ENCODE measurements at regions not wholly inside any gene's neighbourhood (a gene's known extent, or its start where the extent isn't known, plus 50 kb on each side); places are given as distances from the start of the nearest gene placed in this dataset.

GRCh38 chr2:219957820-219958219 lies 330.4 kb downstream of the SLC4A3 start:
- TF ChIP-seq, protein P1, sequence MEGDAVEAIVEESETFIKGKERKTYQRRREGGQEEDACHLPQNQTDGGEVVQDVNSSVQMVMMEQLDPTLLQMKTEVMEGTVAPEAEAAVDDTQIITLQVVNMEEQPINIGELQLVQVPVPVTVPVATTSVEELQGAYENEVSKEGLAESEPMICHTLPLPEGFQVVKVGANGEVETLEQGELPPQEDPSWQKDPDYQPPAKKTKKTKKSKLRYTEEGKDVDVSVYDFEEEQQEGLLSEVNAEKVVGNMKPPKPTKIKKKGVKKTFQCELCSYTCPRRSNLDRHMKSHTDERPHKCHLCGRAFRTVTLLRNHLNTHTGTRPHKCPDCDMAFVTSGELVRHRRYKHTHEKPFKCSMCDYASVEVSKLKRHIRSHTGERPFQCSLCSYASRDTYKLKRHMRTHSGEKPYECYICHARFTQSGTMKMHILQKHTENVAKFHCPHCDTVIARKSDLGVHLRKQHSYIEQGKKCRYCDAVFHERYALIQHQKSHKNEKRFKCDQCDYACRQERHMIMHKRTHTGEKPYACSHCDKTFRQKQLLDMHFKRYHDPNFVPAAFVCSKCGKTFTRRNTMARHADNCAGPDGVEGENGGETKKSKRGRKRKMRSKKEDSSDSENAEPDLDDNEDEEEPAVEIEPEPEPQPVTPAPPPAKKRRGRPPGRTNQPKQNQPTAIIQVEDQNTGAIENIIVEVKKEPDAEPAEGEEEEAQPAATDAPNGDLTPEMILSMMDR (IDR thresholded peaks at IDR 0.05) = no peak
- no peak for DNase-seq (ENCODE audit: low spot score)
- no peak for ATAC-seq (ENCODE audit: low FRiP score)

DNA sequence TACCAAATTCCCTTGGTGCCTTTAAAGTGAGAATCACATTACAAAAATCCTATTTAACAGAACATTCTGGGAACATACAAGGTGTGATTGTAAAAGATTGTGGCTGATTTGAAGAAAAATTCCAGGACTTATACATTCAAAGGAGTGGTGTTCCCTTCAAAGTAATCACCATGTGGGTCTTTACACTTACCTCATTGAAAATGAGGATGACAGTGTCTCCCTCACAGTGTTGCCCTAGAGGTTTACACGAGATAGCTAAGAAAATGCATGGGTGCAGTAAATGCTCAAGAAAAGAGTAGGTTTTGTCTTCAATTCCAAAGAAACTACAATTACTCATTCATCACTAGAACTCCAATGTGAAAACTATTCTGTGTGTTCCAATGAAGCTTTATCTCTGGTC lies 331.5 kb downstream of the SLC4A3 start:
- ATAC-seq (ENCODE audit: low FRiP score) (no peak), DNase-seq (ENCODE audit: low spot score) (no peak)
- TF ChIP-seq, protein P1 (IDR thresholded peaks at IDR 0.05) = no peak

DNA sequence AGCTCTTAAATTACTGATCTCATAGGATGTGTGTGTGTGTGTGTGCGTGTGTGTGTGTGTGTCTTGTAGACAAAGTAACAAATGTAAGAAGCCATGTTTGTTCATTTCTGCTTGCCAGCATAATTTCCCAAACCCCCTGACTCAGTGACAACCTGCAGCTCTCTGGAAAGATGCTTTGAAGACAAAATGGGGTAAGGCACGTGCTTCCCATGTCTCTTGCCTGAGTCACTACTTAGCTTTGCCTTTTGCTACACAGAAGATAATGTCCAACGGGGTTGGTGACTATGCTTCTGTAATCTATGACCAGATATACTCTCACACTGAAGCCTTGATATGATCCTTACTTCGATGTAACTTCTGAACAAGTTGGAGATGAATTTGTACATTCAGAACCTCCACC lies 332.0 kb downstream of the SLC4A3 start:
- TF ChIP-seq, protein P1 (IDR thresholded peaks at IDR 0.05) = no peak
- no peak for DNase-seq (ENCODE audit: low spot score)
- ATAC-seq (ENCODE audit: low FRiP score) = no peak

DNA sequence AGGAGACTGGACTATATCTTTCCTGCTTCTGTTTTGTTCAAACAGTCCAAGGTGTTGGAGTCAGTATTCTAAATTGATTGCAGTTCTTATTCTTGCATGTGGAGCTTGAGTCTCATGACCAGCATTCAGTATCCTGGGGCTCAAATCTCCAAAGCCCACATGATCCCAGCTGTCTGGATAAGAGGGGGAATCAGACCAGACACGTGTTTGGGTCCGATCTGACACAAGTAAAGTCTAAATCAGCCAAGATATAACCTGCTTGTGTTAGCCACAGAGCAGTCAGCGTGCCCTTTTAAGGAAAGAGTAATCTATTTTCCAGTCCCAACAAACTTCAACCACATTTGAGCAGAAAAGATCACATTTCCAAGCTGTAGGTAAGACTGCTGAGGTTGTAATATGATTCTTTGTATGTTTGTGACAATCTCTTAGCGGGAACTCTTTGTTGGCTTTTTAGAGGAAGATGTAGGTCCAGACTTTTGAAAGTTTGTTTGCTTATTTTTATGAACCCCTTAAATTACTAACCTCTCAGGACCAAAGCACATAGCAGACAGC lies 334.6 kb downstream of the SLC4A3 start:
- DNase-seq (ENCODE audit: low spot score) = no peak

GRCh38 chr2:219962801-219963200 lies 335.4 kb downstream of the SLC4A3 start:
- ATAC-seq (ENCODE audit: low FRiP score) (no peak), DNase-seq (ENCODE audit: low spot score) (no peak)
- TF ChIP-seq, protein P1 (IDR thresholded peaks at IDR 0.05) = no peak

More for the DNA sequence above, 334.6 kb downstream of the SLC4A3 start:
- TF ChIP-seq, protein P1 (IDR thresholded peaks at IDR 0.05) = no peak
- ATAC-seq (ENCODE audit: low FRiP score) = no peak

DNA sequence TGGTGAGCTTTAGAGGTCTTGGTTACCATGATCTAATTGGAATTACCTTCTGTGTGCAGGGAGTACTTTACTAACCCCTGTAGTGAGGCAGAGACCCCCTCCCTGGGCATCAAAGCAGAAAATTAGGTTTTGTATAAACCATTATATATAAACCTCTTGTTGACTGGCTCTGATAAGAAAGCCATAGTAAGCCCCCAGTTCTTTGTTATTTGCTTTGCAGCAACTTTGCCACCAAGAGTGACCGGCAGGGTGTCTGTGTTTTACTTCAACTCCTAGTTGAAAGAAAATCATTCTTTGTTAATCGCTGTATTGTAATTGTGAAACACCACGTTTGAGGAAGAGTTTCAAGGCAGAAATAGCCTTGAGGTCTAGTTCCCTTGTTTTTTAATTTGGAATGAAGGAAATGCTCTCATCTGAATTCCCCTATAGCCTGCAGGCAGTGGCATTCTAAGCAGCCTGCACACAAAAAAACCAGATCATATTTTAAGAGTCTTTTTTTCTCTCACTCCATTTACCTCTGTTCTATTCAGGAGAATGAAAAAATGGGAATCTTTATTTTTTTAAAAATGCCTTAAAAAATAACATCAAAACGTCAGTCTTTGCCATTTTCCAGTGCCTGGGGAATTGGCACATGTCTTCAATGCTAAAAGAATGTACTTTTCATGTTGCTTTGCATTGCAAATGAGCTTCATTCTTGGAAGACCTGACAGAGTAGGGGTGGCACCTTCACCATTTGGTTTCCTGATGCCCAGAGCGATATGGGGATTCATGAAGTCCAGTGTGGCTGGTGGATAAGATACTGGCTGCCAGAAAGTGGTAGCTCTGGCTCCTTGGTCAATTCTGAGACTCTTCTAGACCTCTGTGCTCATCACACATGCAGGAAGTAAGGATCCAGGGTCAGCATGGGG lies 338.1 kb downstream of the SLC4A3 start:
- DNase-seq (ENCODE audit: low spot score) = no peak
- TF ChIP-seq, protein P1 (IDR thresholded peaks at IDR 0.05) = no peak

More for the DNA sequence above, 338.1 kb downstream of the SLC4A3 start:
- ATAC-seq (ENCODE audit: low FRiP score) = no peak

All from omental fat pad (tissue), 3 donors.